Neural crest cell (in vitro differentiated cells): ENCODE measurements at regions not wholly inside any gene's neighbourhood (a gene's known extent, or its start where the extent isn't known, plus 50 kb on each side); places are given as distances from the start of the nearest gene placed in this dataset.

Experiments used
- DNase-seq: peaks from one replicate; pipeline ENCODE4 v3.0.0; 2021; ENCODE audit warnings: low read depth, mixed read lengths, low spot score
- H3K27ac Mint-ChIP-seq: one replicate; pipeline ENCODE4 v1.8.0; 2021; ENCODE audit warnings: mild to moderate bottlenecking, mixed read lengths; ENCODE audit not compliant: unreplicated experiment
- H3K27me3 Mint-ChIP-seq: 2 replicates; pipeline ENCODE4 v1.8.0; 2021; ENCODE audit warnings: low read depth, mild to moderate bottlenecking, mixed read lengths
- H3K36me3 Mint-ChIP-seq: 2 replicates; pipeline ENCODE4 v1.8.0; 2021; ENCODE audit warnings: low read depth, mild to moderate bottlenecking, mixed read lengths
- H3K4me1 Mint-ChIP-seq: 2 replicates; pipeline ENCODE4 v1.8.0; 2021; ENCODE audit warnings: mixed read lengths
- H3K4me3 Mint-ChIP-seq: one replicate; pipeline ENCODE4 v1.8.0; 2021; ENCODE audit warnings: mild to moderate bottlenecking, mixed read lengths
- H3K9me3 Mint-ChIP-seq: 2 replicates; pipeline ENCODE4 v1.8.0; 2021; ENCODE audit warnings: mixed read lengths
- CTCF ChIP-seq: fragments of 200-600 bp; sonication (generic); conservative IDR thresholded peaks from 2 replicates; pipeline ENCODE4 v1.5.0; 2021; ENCODE audit warnings: antibody characterized with exemption, mild to moderate bottlenecking

GRCh38 chr5:56503929-56504328, 270.8 kb upstream of the ANKRD55 start:
- Mint-ChIP-seq H3K9me3 (peaks cover 4% of the 10 kb centered on the region), H3K36me3 (no peaks in the 10 kb centered on the region), H3K4me1 (peaks cover 26% of the 10 kb centered on the region), H3K4me3 (no peak overlapping the region), H3K27ac (no peak overlapping the region), H3K27me3 (no peaks in the 10 kb centered on the region)
- TF ChIP-seq CTCF, result no peak
- no peak for DNase-seq

DNA sequence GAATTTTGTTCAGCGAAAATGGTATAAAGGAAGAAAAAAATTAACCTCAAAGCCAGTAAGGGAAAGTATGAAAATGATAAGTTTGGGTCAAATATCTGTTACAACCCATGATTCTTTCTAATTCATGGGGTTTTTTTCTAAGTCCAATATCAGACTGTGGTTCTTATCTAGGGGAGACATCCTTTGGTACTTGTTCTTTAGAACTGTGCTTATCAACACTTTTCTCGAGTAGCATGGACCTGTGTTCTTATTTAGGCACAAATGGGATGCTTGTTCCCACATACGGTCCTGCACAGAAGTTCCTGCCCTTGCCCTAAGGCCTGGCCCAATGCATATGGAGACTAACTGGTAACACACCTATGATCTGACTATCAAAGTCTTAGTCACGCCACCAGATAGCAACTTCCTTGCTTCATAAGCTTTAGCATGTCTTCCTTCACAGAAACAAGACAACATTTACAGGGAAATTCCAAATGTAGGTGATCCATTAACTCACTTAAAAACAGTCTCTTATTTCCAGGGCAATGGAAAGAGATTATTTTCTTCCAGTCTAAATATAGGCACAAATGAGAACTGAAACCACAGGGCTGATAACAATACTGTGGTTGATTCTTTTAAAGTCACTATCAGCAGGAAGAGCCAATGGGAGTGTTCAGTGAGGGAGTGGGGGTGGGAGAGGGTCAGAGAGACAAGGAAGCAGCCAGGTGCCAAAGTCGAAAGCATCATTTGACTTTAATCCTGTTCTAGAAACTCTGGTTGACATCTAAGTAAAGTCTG, 268.8 kb upstream of the ANKRD55 start:
- no peak for DNase-seq
- peaks cover 4% of the 10 kb centered on the region for H3K9me3 Mint-ChIP-seq
- no peaks in the 10 kb centered on the region for H3K36me3 Mint-ChIP-seq
- H3K27me3 Mint-ChIP-seq, result no peaks in the 10 kb centered on the region
- peaks cover 22% of the 10 kb centered on the region for H3K4me1 Mint-ChIP-seq
- TF ChIP-seq CTCF, result no peak
- no peak overlapping the region for H3K4me3 Mint-ChIP-seq
- H3K27ac Mint-ChIP-seq, result no peak overlapping the region

- Mint-ChIP-seq H3K36me3 (no peaks in the 10 kb centered on the region), H3K4me3 (no peak overlapping the region), H3K4me1 (peaks cover 24% of the 10 kb centered on the region), H3K9me3 (no peaks in the 10 kb centered on the region), H3K27me3 (no peaks in the 10 kb centered on the region), H3K27ac (no peak overlapping the region)
- TF ChIP-seq CTCF, result no peak
- DNase-seq, result no peak
Observed at GRCh38 chr5:56499901-56500300, 266.8 kb upstream of the ANKRD55 start.

GRCh38 chr5:56499491-56499890, 266.4 kb upstream of the ANKRD55 start:
- peaks cover 28% of the 10 kb centered on the region for H3K4me1 Mint-ChIP-seq
- no peaks in the 10 kb centered on the region for H3K36me3 Mint-ChIP-seq
- H3K4me3 Mint-ChIP-seq, result no peak overlapping the region
- DNase-seq, result no peak
- no peak overlapping the region for H3K27ac Mint-ChIP-seq
- no peaks in the 10 kb centered on the region for H3K9me3 Mint-ChIP-seq
- no peaks in the 10 kb centered on the region for H3K27me3 Mint-ChIP-seq
- no peak for TF ChIP-seq CTCF

GRCh38 chr5:56498759-56499395, 265.7 kb upstream of the ANKRD55 start:
- H3K36me3 Mint-ChIP-seq, result no peaks in the 10 kb centered on the region

More at GRCh38 chr5:56498759-56499395, 265.7 kb upstream of the ANKRD55 start:
- peaks cover 31% of the 10 kb centered on the region for H3K4me1 Mint-ChIP-seq
- H3K27ac Mint-ChIP-seq, result no peak overlapping the region
- no peak for DNase-seq
- no peak for TF ChIP-seq CTCF
- no peak overlapping the region for H3K4me3 Mint-ChIP-seq
- no peaks in the 10 kb centered on the region for H3K9me3 Mint-ChIP-seq
- H3K27me3 Mint-ChIP-seq, result no peaks in the 10 kb centered on the region
